Stimulated activated CD4-positive, alpha-beta T cell treated with anti-CD3 and anti-CD28 coated beads, Interleukin-4, amount 100 ng/mL, for 48 hours (primary cell): ENCODE measurements at regions not wholly inside any gene's neighbourhood (a gene's known extent, or its start where the extent isn't known, plus 50 kb on each side); places are given as distances from the start of the nearest gene placed in this dataset.
"Not testable (repeated sequence)": the region's sequence is repeated elsewhere in the genome, so short reads cannot be mapped to it uniquely, and the experiment has no call there.

ENCODE experiments used
- DNase-seq, 2 donors: peaks; one replicate each; pipeline ENCODE4 v3.0.0-alpha.2; 2020; ENCODE audit warnings: low read depth in 2 of 2

- no peak for DNase-seq
These were observed 276.0 kb downstream of the SOX2 start for GRCh38 chr3:181987736-181988135.

- DNase-seq = no peak
These were observed 287.1 kb downstream of the SOX2 start for GRCh38 chr3:181998828-181999227.

DNA sequence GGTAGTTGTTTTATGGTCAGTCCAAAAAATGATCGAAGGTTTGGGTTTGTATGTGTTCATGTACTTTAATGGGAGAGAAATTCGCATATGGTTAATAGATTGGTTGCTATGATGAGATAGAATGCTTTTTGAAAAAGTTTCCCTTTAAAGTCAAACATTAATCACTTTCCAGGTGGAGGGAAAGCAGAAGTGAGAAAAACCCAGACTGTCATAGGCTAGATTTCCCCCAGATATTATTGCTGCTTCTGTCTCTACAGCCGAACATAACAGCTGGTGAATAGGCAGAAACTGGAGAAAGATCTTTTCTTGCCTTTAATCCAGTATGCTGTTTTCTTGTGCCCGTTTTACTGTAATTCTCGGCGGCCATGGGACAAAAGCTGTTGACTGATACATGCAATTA, 287.6 kb downstream of the SOX2 start:
- DNase-seq = no peak

DNA sequence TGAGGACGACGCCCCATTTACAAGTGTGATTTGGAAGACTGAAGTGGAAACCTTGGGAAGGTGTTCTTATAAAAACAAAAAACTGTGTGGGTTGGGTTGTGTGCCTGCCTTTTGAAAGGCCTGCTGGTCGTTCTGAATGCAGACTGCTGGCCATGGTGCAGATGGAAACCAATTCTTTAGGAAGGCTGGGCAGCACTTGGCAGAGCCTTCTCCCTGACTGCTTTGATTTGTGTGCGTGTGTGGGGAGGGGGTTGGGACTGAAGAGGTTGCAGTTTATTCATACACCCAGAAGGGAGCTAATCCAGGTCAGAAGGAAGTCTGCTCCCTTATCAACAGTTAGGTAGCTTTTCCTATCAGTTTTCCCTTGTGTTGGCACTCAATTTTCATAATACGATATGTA, 288.7 kb downstream of the SOX2 start:
- no peak for DNase-seq

- DNase-seq = no peak
These were observed 293.5 kb downstream of the SOX2 start for GRCh38 chr3:182005219-182005618.

DNA sequence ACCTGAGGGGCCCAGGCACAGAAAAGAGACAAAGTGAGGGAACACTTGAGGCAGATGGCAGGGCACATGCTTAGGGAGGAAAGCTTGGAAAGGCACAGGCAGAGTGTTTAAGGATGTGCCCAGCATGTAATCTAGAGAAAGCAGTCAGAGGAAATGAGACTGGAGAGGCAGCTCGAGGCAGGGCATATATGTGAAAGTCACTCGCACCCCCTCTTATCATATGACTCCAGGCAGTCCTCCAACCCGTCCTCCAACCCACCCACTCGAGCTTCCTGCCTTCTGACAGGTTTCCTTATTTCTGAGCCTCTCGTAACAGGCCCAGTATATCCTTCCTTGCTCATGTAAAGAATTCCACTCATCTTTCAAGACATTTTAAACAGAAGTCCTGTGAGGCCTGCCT, 294.0 kb downstream of the SOX2 start:
- DNase-seq = no peak

DNA sequence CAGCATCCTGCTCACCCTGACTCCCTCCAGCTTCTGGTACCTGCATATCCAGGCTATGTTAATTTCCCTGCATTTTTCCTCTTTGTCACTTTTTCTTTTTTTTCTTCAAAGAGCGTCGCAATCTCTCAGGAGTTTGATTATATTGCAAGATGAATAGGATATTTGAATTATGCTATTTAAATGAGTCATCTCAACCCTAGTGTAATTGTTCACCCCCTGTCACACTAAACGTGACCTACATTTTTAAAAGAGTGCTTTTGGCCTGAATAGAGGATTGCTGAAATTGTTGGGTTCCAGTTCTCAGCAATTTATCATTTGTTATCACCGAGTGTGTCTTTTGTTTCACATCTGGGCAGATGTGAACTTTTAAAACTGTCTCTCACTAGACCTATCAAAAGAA, 294.7 kb downstream of the SOX2 start:
- no peak for DNase-seq

DNA sequence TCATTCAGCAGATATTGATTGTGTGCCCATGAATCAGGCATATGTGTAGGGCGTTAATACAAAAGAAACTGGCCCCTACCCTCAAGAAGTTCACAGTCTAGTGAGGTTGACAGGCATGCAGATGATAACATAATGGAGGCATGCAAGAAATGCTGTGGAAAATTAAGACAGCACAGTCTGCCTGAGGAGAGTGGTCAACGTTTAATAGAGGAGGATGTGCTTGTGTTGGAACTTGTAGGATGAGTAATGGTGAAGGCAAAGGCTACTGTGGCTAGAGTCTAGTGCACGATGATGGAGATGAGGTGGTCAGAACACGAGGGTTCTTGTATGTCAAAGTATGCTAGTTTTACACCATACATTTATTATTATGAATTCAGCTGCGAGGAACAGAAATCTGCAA, 295.7 kb downstream of the SOX2 start:
- no peak for DNase-seq

- DNase-seq = no peak
These were observed 306.6 kb downstream of the SOX2 start for GRCh38 chr3:182018361-182018760.

DNA sequence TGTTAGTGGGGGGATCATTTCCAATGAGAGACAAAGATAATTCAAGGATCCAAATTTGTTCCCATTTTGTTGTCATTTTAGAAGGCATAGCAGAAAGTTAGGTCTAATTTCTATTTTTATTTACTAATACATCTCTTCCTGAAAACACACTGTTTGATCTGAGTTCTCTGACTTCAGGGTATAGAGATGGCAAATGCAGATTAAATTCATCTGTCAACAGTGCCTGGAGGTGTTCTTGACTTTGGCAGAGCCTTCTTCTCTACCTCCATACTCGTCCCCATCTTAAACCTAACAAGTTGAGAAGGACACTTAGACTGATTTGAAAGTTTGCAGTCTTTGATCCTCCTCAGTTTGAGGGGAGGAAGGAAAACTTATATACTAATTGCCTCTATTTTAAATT, 308.2 kb downstream of the SOX2 start:
- no peak for DNase-seq

DNA sequence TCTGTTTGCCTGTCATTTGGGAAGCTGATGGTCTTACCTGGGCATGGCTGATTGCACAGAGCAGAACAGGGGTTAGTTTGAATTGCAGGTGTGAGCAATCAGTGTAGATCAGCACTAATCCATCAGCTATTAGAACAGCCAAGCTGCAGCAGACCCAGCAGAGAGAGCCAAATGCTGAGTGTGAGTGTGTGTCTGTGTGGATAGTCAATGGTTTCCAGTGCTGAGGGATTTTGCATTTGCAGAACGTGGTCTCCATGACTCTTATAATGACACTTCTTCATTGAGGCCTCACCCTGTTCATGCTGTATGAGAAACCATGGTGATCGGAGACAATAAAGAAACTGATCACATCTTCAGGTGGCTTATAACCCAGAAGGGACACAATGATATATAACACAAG, 312.1 kb downstream of the SOX2 start:
- DNase-seq = no peak

- no peak for DNase-seq
These were observed 315.6 kb downstream of the SOX2 start for GRCh38 chr3:182027366-182027765.

DNA sequence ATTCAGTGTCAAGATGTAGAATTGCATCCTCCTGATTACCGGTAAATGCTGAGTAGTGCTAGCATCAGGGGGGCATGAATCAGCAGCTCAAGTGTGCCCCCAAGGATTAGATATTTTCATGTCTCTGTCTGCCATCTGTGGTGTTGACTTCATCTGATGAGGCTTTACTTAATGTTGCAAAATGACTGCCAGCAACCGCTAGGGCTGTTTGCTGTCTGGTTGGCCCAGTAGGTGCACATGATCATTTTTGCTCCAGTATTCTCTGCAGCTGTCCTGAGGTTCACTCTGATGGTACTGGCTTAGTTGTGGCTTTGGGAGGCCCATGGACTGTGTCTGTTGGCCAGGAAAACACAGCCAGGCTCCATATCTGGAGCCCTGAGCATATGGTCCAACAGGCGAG, 316.4 kb downstream of the SOX2 start:
- DNase-seq = no peak

DNA sequence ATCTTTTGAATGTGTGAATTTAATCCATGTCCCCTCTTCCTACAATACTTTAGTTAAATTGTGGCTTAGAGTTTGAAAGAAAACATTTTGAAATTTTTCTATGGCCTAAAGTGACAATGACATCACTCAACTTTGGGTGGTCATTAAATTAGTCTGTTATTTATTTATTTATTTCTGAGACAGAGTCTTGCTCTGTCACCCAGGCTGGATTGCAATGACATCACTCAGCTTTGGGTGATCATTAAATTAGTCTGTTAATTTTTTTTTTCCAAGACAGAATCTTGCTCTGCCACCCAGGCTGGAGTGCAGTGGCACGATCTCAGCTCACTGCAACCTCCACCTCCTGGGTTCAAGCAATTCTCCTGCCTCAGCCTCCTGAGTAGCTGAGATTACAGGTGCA, 322.5 kb downstream of the SOX2 start:
- DNase-seq = not testable (repeated sequence)

- DNase-seq = no peak
These were observed 323.6 kb downstream of the SOX2 start for GRCh38 chr3:182035324-182035723.

- DNase-seq = no peak
These were observed 324.7 kb downstream of the SOX2 start for GRCh38 chr3:182036382-182036781.

DNA sequence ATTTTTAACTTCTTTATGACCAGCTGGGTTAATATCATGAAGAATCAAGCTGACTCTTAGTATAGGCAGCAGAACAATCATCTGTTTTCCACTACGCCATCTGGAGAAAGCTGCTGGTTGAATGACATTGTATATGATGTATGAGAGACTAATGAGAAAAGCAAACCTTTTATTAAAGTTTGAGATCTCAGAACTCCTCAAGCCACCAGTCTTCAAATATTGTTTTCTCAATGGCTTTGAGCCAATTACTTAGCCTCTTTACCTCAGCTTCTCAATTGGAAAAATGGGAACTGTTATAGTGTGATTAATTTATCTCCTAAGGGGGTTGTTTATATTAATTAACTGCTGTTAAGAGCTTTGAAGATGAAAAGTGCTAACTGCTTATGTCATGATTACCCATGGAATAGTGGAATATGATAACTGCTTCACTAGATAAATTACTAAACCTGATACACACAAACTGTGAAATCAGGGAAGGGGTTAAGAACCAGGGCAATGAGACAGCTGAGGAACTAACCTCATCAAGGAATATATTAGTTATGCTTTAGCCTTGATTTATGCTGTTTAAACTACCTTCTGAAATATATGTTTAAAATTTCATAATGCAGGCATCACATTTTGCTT, 330.1 kb downstream of the SOX2 start:
- DNase-seq = no peak

GRCh38 chr3:182045736-182046135, 334.0 kb downstream of the SOX2 start:
- DNase-seq = no peak

DNA sequence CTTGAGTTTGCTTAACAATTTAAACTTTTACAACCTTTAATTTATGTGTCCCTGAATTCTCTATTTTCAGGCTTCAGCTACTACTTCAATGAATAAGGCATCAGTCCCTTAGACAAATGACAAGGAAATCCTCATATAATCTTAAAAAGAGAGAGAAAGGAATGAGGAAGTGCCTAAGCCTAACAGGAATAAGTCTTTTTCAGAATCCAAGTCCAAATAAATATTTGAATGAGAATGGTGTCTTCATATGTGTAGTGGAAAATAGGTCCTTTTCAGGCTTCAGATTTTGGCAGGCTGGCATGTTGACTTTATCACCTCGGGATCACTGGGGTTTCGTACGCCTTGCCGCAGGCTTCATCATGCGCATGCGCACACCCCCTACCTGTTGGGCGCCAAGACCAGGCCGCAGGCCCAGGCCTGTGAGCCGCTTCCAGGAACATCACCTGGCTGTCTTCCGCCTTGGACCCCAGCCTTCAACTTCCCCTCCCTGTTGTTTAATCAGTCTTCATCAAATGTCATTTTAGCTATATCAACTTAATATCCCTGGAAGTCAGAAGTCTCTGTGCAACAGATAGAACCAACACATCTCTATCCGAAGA, 334.5 kb downstream of the SOX2 start:
- no peak for DNase-seq

DNA sequence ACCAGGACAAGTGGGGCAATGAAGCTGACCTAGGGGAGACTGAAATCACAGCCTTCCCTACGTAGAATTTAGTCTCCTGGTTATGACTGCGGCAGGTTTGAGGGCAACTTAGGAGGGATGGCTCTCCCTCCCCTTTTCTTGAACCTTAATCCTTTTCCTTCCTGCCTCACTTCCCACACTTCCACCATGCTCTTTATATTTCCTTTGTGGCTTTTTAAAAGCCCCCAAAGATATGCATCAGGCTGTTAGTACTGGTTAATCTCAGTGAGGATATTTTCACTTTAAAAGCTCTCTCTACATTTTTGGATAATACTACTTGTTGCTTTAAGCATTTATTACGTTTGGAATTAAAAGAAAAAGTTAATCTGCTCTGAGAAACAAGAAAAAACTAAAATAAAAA, 339.2 kb downstream of the SOX2 start:
- no peak for DNase-seq

DNA sequence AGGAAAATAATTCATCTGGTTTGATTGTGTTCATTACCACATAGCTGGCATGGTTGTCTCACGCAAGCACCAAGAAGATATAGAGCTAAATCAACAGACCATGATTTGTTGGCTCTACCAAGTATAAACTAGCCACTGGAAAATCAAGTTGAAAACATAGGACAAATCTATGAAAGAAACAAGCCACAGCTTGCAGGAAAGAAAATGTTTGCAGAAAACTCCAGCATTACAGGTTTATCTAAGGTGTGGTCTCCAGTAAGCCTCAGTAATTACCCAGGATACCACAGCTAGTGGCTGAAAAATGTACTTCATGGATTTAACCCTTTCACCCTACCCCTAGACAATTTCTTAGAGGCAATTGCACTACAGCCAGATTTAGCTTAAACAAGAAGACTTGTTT, 340.6 kb downstream of the SOX2 start:
- DNase-seq = no peak

DNA sequence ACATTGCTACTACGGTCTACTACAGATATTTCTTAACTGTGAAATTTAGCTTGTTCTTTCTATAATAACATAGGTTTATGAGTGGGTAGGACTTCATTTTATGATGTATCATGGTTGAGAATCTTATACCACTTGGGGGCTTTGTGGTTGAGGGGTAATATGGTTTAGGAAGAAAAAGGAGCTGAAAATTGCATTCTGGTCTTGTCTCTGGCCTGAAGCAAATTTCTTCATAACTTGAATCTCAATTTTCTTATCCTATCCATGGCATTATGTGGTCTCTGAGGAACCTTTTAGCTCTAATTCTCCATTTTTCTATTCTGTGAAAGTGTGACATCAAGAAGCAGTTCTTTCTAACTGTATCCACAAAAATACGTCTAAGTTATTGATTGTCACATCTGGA, 341.0 kb downstream of the SOX2 start:
- DNase-seq = no peak

DNA sequence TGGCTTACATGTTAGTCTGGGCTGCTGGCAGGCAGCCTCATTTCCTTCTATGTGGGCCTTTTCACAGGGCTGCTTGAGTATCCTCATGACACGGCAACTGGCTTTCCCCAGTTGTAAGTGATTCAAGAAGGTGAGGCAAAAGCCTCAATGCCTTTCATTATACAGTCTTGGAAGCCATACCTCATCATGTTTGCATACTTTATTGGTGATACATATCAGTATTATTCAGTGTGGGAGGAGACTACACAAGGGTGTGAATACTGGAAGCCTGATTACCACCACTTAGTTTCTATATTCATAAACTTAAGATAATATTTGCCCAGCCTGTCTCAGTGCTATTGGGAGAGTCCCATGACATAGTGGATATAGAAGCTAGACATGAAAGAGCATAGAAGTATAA, 346.8 kb downstream of the SOX2 start:
- no peak for DNase-seq

DNA sequence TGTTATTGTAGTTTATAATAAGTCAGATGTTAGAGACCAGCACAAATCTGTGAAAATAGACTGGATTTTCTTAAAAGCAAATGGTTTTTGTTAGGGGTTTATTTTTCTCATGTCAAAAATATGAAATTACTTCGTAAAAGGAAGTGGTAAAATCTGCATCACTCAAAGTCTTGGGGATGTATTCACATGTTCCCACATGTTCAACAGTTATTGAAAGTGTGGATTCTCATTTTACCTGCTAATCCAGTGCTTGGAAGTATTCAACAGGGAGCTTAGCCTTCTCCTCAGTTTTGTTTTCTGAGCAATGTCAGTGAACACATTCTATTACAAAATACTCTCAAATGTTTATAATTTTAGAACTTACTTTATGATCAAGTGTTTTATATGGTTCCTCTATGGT, 352.0 kb downstream of the SOX2 start:
- DNase-seq = no peak
